H1 (cell line): ENCODE measurements at regions not wholly inside any gene's neighbourhood (a gene's known extent, or its start where the extent isn't known, plus 50 kb on each side); places are given as distances from the start of the nearest gene placed in this dataset.
"Not testable (repeated sequence)": the region's sequence is repeated elsewhere in the genome, so short reads cannot be mapped to it uniquely, and the experiment has no call there.

ENCODE experiments used
- CTCF ChIA-PET: fragments of 300-600 bp; sonication (Branson Sonifier 250); formaldehyde crosslinking; loops from one replicate; lab custom pipeline; 2021; ENCODE audit not compliant: partially characterized antibody; lab: Charles Lee
- POLR2A ChIA-PET: fragments of 300-600 bp; sonication (Branson Sonifier 250); formaldehyde crosslinking; loops from one replicate; lab custom pipeline; 2021; ENCODE audit warnings: inconsistent platforms; ENCODE audit not compliant: partially characterized antibody; lab: Charles Lee
- DNase-seq, 2 experiments: peaks; one replicate each; pipeline versions ENCODE4 v3.0.0 to v3.0.0-alpha.2; 2010 to 2022; ENCODE audit warnings: low spot score in 2 of 2, low read depth in 1 of 2, mixed read lengths in 1 of 2
- FAIRE-seq: peaks from 2 replicates; lab custom pipeline; 2011; peaks lifted over from hg19 to GRCh38; lab: Jason Lieb, UNC
- H2AFZ ChIP-seq: 2 replicates; pipeline ENCODE4 v1.8.1; 2012; ENCODE audit warnings: low read length, inconsistent platforms
- H2AK5ac ChIP-seq: 2 replicates; pipeline ENCODE4 v1.6.1; 2013; ENCODE audit warnings: low read depth, low read length
- H2BK120ac ChIP-seq: replicated peaks from 2 replicates; pipeline ENCODE3; 2013; ENCODE audit warnings: low read depth, low read length, inconsistent platforms
- H2BK12ac ChIP-seq: 2 replicates; pipeline ENCODE4 v1.6.1; 2013; ENCODE audit warnings: low read depth, low read length
- H2BK15ac ChIP-seq: 2 replicates; pipeline ENCODE4 v1.6.1; 2013; ENCODE audit warnings: low read length
- H2BK20ac ChIP-seq: 2 replicates; pipeline ENCODE4 v1.6.1; 2013; ENCODE audit warnings: low read length
- H2BK5ac ChIP-seq: 2 replicates; pipeline ENCODE4 v1.6.1; 2013; ENCODE audit warnings: low read depth, low read length
- H3K14ac ChIP-seq: 2 replicates; pipeline ENCODE4 v1.6.1; 2013; ENCODE audit warnings: inconsistent platforms; ENCODE audit not compliant: insufficient read length
- H3K18ac ChIP-seq: 2 replicates; pipeline ENCODE4 v1.6.1; 2013; ENCODE audit warnings: low read length; ENCODE audit errors: extremely low read depth
- H3K23ac ChIP-seq: 2 replicates; pipeline ENCODE4 v1.6.1; 2013; ENCODE audit warnings: inconsistent platforms; ENCODE audit not compliant: insufficient read length
- H3K23me2 ChIP-seq: 2 replicates; pipeline ENCODE4 v1.6.1; 2013; ENCODE audit warnings: low read depth, low read length
- H3K27ac ChIP-seq: 2 replicates; pipeline ENCODE4 v1.6.1; 2011; ENCODE audit warnings: low read depth, low read length, inconsistent platforms
- H3K27me3 ChIP-seq, 4 experiments: replicated peaks in 1 of 4; 1 replicate in 1 of 4; 2 replicates in 3 of 4; pipeline versions ENCODE4 v1.6.1 to v1.8.1; 2011 to 2013; ENCODE audit warnings: low read length in 3 of 4, mild to moderate bottlenecking in 3 of 4, inconsistent platforms in 2 of 4, mixed read lengths in 2 of 4, moderate library complexity in 1 of 4; ENCODE audit not compliant: control insufficient read depth in 3 of 4, insufficient read depth in 3 of 4; ENCODE audit errors: extremely low read depth in 1 of 4
- H3K36me3 ChIP-seq, 4 experiments: 2 replicates each; pipeline versions ENCODE4 v1.6.1 to v1.8.1; 2011 to 2013; ENCODE audit warnings: mild to moderate bottlenecking in 4 of 4, low read length in 3 of 4, moderate library complexity in 2 of 4, control low read depth in 1 of 4, inconsistent platforms in 1 of 4; ENCODE audit not compliant: insufficient read depth in 4 of 4, control insufficient read depth in 2 of 4
- H3K4ac ChIP-seq: replicated peaks from 2 replicates; pipeline ENCODE3; 2013; ENCODE audit warnings: low read length, low read depth, mixed read lengths, inconsistent platforms; ENCODE audit not compliant: insufficient read length
- H3K4me1 ChIP-seq, 4 experiments: replicated peaks in 1 of 4; 1 replicate in 1 of 4; 2 replicates in 3 of 4; pipeline versions ENCODE4 v1.6.1 to v1.8.1; 2011 to 2013; ENCODE audit warnings: low read length in 3 of 4, inconsistent platforms in 2 of 4, mixed read lengths in 1 of 4; ENCODE audit not compliant: insufficient read depth in 4 of 4, control insufficient read depth in 3 of 4
- H3K4me2 ChIP-seq, 2 experiments: 2 replicates each; pipeline versions ENCODE4 v1.6.1 to v1.8.1; 2011 to 2013; ENCODE audit warnings: low read depth in 2 of 2, low read length in 2 of 2, control low read depth in 1 of 2, inconsistent platforms in 1 of 2, mild to moderate bottlenecking in 1 of 2; ENCODE audit not compliant: insufficient read depth in 1 of 2
- H3K4me3 ChIP-seq, 4 experiments: fragments of 200-600, 300-600 bp in 1 of 4; sonication (generic), shearing (Covaris generic), sonication (Bioruptor Twin) in 1 of 4; 2 replicates each; pipeline versions ENCODE4 v1.5.1 to v1.8.1; 2011 to 2016; ENCODE audit warnings: low read length in 4 of 4, low read depth in 3 of 4, control low read depth in 2 of 4, inconsistent platforms in 2 of 4, mild to moderate bottlenecking in 2 of 4, mixed read lengths in 1 of 4, moderate library complexity in 1 of 4; ENCODE audit not compliant: insufficient read depth in 2 of 4; ENCODE audit errors: extremely low read depth in 1 of 4
- H3K56ac ChIP-seq: replicated peaks from 2 replicates; pipeline ENCODE3; 2013; ENCODE audit warnings: low read depth, mild to moderate bottlenecking, mixed read lengths, low read length, inconsistent platforms; ENCODE audit not compliant: insufficient read length
- H3K79me1 ChIP-seq: 2 replicates; pipeline ENCODE4 v1.6.1; 2013; ENCODE audit warnings: low read depth, low read length, control low read depth
- H3K79me2 ChIP-seq, 2 experiments: 2 replicates each; pipeline versions ENCODE4 v1.6.1 to v1.8.1; 2012 to 2013; ENCODE audit warnings: low read length in 2 of 2, mild to moderate bottlenecking in 2 of 2, inconsistent platforms in 1 of 2; ENCODE audit not compliant: insufficient read depth in 2 of 2, control insufficient read depth in 1 of 2
- H3K9ac ChIP-seq, 4 experiments: replicated peaks in 1 of 4; 1 replicate in 1 of 4; 2 replicates in 3 of 4; pipeline versions ENCODE4 v1.6.1 to v1.8.1; 2011 to 2013; ENCODE audit warnings: low read depth in 3 of 4, low read length in 3 of 4, control low read depth in 2 of 4, mild to moderate bottlenecking in 2 of 4, moderate library complexity in 2 of 4, inconsistent platforms in 1 of 4; ENCODE audit errors: extremely low read depth in 1 of 4
- H3K9me3 ChIP-seq, 2 experiments: 2 replicates each; pipeline versions ENCODE4 v1.6.1 to v1.8.1; 2012 to 2013; ENCODE audit warnings: mild to moderate bottlenecking in 2 of 2, moderate library complexity in 2 of 2, control low read depth in 1 of 2, inconsistent platforms in 1 of 2, low read depth in 1 of 2, low read length in 1 of 2, mixed read lengths in 1 of 2; ENCODE audit not compliant: insufficient read depth in 2 of 2
- H4K20me1 ChIP-seq, 2 experiments: replicated peaks in 1 of 2; 2 replicates each; pipeline versions ENCODE3 to v1.8.1; 2011 to 2013; ENCODE audit warnings: inconsistent platforms in 2 of 2, low read length in 2 of 2, mild to moderate bottlenecking in 1 of 2; ENCODE audit not compliant: insufficient read depth in 2 of 2, control insufficient read depth in 1 of 2
- H4K5ac ChIP-seq: 2 replicates; pipeline ENCODE4 v1.6.1; 2013; ENCODE audit warnings: low read length, low read depth, mixed read lengths, inconsistent platforms; ENCODE audit not compliant: insufficient read length
- H4K8ac ChIP-seq: 2 replicates; pipeline ENCODE4 v1.8.0; 2013; ENCODE audit warnings: mild to moderate bottlenecking, moderate library complexity, low read length, inconsistent platforms; ENCODE audit not compliant: insufficient read depth; ENCODE audit errors: extremely low read depth
- H4K91ac ChIP-seq: replicated peaks from 2 replicates; pipeline ENCODE3; 2013; ENCODE audit warnings: low read length, mixed read lengths, inconsistent platforms; ENCODE audit not compliant: insufficient read length
- KDM1A ChIP-seq: fragments of 200-600, 300-600 bp; sonication (generic); IDR thresholded peaks from 2 replicates; pipeline ENCODE4 v1.7.1; 2016; ENCODE audit warnings: mild to moderate bottlenecking, low read length, borderline replicate concordance
- KDM4A ChIP-seq: IDR thresholded peaks from one replicate; pipeline ENCODE4 v1.7.1; 2012; ENCODE audit warnings: low read depth, mild to moderate bottlenecking, moderate library complexity, low read length, inconsistent platforms; ENCODE audit not compliant: severe bottlenecking
- KDM5A ChIP-seq: fragments of 200-600 bp; IDR thresholded peaks from 2 replicates; pipeline ENCODE4 v1.7.1; 2012; ENCODE audit warnings: mild to moderate bottlenecking, low read length, inconsistent platforms, mixed read lengths
- RXRA ChIP-seq: IDR thresholded peaks from 2 replicates; pipeline ENCODE4 v1.6.1; 2011; ENCODE audit warnings: low read depth, mild to moderate bottlenecking, low read length, moderate library complexity; ENCODE audit not compliant: insufficient read depth
- YY1 ChIP-seq: IDR thresholded peaks from 2 replicates; pipeline ENCODE4 v1.6.1; 2011; ENCODE audit warnings: low read depth, mild to moderate bottlenecking, low read length
- WGBS, 2 experiments: shearing (Covaris generic) in 1 of 2; methylation state at CpG; one replicate each; pipeline versions ENCODE4 v1.1.6 to v1.1.7; 2013 to 2015; ENCODE audit warnings: low lambda C conversion rate in 2 of 2, mixed read lengths in 2 of 2, inconsistent platforms in 1 of 2, low coverage in 1 of 2, missing lambda C conversion rate in 1 of 2; ENCODE audit not compliant: insufficient replicate concordance in 2 of 2, insufficient coverage in 1 of 2, insufficient read length in 1 of 2; ENCODE audit errors: extremely low coverage in 1 of 2, missing lambda C conversion rate in 1 of 2; 5-methylcytosine and 5-hydroxymethylcytosine counted together

DNA sequence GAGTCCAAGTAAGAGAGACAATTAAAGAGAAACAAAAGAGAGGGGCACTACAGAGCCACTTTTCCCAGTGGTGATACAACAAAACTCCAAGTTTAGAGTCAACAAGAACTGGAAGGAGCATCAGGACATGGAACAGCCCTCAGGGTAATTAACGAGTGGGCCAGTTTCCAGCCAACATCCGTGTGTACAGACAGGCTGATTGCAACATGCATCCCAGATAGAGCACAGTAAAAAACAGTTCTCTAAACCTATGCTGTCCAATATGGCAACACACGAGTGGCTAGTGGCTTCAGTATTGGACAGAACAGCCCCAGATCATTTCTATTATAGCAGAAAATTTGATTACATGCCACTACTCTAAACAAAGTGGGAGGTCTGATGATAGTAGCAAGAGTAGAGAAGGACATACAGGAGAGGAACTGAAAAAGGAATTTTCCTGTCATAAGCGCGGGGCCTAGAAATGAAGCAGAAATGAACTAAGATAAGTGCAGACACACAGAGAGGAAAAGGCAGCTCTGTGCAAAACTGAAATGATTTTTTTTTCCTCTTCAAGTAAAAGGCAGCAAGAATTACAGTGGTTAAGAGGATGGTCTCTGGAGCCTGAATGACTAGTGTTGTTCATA is 175.6 kb upstream of the CCNG1 start (continued):
- TF ChIP-seq KDM1A (no peak), RXRA (no peak), KDM4A (no peak), KDM5A (no peak), YY1 (no peak)

DNA sequence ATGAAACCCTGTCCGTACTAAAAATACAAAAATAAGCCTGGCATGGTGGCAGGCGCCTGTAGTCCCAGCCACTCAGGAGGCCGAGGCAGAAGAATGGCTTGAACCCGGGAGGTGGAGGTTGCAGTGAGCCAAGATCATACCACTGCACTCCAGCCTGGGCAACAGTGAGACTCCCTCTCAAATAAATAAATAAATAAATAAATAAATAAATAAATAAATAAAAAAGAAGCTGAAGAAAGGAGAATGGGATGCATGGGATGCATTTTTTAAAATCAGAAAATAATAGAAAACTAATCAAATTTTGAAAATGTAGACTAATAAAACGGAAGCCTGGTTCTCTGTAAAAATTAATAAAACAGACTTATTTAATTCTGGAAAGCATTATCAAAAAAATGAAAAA is 171.1 kb upstream of the CCNG1 start:
- H3K14ac ChIP-seq, H3K79me2 ChIP-seq, H2BK20ac ChIP-seq, H3K23me2 ChIP-seq, DNase-seq, H3K23ac ChIP-seq, H2BK120ac ChIP-seq, H2BK12ac ChIP-seq, H3K9me3 ChIP-seq, H3K27me3 ChIP-seq, H3K18ac ChIP-seq, H3K4me3 ChIP-seq, H4K5ac ChIP-seq, H2BK5ac ChIP-seq, FAIRE-seq, POLR2A ChIA-PET, H4K91ac ChIP-seq, H2AFZ ChIP-seq, H3K36me3 ChIP-seq, H2AK5ac ChIP-seq, H3K56ac ChIP-seq, H3K4me2 ChIP-seq, H2BK15ac ChIP-seq, CTCF ChIA-PET, H3K79me1 ChIP-seq, H4K20me1 ChIP-seq, H4K8ac ChIP-seq, H3K9ac ChIP-seq, H3K4me1 ChIP-seq, H3K4ac ChIP-seq, H3K27ac ChIP-seq: not testable (repeated sequence)
- 84% methylated on average over 5 of the region's 5 CpGs; no CpG with 5 or more reads in 1 of the 2 experiments for WGBS, 2 experiments
